ENCODE measurements at regions not wholly inside any gene's neighbourhood (a gene's known extent, or its start where the extent isn't known, plus 50 kb on each side); places are given as distances from the start of the nearest gene placed in this dataset.

DNA sequence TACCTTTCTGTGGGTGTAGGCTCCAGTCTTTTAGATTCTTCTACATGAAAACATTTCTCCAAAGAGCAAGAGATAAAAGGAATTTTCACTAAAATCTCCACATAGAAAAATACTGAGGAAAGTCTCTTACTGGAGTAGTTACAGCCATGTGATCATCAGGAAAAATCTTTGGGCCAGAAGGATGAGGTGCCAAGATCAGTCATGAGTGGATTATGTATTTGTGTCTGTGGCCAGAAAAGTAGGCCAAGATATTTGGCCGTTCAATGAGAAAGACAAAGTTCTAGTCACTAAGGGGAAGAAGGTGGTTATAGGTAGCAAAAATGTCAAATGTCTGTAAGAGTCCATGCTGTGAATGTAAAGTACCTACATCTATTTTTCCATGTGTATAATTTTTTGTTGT lies 339.3 kb downstream of the NSUN3 start:
- TF ChIP-seq, protein P1, sequence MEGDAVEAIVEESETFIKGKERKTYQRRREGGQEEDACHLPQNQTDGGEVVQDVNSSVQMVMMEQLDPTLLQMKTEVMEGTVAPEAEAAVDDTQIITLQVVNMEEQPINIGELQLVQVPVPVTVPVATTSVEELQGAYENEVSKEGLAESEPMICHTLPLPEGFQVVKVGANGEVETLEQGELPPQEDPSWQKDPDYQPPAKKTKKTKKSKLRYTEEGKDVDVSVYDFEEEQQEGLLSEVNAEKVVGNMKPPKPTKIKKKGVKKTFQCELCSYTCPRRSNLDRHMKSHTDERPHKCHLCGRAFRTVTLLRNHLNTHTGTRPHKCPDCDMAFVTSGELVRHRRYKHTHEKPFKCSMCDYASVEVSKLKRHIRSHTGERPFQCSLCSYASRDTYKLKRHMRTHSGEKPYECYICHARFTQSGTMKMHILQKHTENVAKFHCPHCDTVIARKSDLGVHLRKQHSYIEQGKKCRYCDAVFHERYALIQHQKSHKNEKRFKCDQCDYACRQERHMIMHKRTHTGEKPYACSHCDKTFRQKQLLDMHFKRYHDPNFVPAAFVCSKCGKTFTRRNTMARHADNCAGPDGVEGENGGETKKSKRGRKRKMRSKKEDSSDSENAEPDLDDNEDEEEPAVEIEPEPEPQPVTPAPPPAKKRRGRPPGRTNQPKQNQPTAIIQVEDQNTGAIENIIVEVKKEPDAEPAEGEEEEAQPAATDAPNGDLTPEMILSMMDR (IDR thresholded peaks at IDR 0.05; ENCODE audit: low read depth, low read length) = no peak
- no peak for TF ChIP-seq POLR2A (IDR thresholded peaks at IDR 0.05; ENCODE audit: extremely low read depth, insufficient read length)
- TF ChIP-seq MAX (IDR thresholded peaks at IDR 0.05; ENCODE audit: low read depth, low read length) = no peak
